ENCODE measurements at regions not wholly inside any gene's neighbourhood (a gene's known extent, or its start where the extent isn't known, plus 50 kb on each side); places are given as distances from the start of the nearest gene placed in this dataset.

DNA sequence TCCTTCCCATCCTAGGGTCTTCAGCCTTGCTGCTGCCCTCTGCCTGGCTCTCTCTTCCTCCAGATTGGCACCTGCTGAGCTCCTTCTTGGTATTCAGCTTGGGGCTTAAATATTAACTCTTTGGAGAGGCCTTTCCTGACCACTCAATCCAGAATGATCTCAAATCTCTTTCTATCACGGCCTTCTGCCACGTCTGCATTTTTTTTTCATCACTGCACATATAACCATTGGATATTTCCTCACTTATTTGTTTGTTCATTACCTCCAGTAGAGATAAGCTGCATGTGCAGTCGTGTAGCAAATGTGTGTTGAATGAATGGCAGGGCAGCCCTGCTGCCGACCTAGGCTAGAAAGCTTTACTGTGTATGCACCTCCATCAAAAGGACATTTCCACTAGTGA is 51.6 kb upstream of the MPP7 start:
- Histone ChIP-seq H3K4me3 (ENCODE audit: low read depth, low read length) (no peak overlapping the region), H3K4me1 (ENCODE audit: control insufficient read depth, insufficient read depth, low read length) (no peaks in the 10 kb centered on the region), H3K36me3 (ENCODE audit: control insufficient read depth in 2 of 2, insufficient read depth in 1 of 2, low read length in 2 of 2) (no peaks in the 10 kb centered on the region), H3K27ac (ENCODE audit: extremely low read depth, low read depth, low read length) (no peak overlapping the region), H3K9me3 (ENCODE audit: control insufficient read depth, insufficient read depth, low read depth, low read length) (no peaks in the 10 kb centered on the region)
- POLR2A ChIA-PET = no interaction called here
- CTCF ChIA-PET = interaction anchor here (1.0 kb wide), 1 partner anchor 33 kb away, joined by 5 read pairs; no protein-coding TSS in a partner anchor
- TF ChIP-seq SETDB1 (IDR thresholded peaks at IDR 0.05; ENCODE audit: insufficient read length, low read length) = no peak
- TF ChIP-seq ZNF426 (tag by site-specific recombination; IDR thresholded peaks at IDR 0.05) = no peak
- TF ChIP-seq, protein P1, sequence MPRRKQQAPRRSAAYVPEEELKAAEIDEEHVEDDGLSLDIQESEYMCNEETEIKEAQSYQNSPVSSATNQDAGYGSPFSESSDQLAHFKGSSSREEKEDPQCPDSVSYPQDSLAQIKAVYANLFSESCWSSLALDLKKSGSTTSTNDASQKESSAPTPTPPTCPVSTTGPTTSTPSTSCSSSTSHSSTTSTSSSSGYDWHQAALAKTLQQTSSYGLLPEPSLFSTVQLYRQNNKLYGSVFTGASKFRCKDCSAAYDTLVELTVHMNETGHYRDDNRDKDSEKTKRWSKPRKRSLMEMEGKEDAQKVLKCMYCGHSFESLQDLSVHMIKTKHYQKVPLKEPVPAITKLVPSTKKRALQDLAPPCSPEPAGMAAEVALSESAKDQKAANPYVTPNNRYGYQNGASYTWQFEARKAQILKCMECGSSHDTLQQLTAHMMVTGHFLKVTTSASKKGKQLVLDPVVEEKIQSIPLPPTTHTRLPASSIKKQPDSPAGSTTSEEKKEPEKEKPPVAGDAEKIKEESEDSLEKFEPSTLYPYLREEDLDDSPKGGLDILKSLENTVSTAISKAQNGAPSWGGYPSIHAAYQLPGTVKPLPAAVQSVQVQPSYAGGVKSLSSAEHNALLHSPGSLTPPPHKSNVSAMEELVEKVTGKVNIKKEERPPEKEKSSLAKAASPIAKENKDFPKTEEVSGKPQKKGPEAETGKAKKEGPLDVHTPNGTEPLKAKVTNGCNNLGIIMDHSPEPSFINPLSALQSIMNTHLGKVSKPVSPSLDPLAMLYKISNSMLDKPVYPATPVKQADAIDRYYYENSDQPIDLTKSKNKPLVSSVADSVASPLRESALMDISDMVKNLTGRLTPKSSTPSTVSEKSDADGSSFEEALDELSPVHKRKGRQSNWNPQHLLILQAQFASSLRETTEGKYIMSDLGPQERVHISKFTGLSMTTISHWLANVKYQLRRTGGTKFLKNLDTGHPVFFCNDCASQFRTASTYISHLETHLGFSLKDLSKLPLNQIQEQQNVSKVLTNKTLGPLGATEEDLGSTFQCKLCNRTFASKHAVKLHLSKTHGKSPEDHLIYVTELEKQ (tag by site-specific recombination; IDR thresholded peaks at IDR 0.05; ENCODE audit: borderline replicate concordance) = no peak
- no peak for TF ChIP-seq SP3 (tag by site-specific recombination; IDR thresholded peaks at IDR 0.05)
- TF ChIP-seq FEZF1 (tag by site-specific recombination; IDR thresholded peaks at IDR 0.05) = no peak
- TF ChIP-seq ZNF391 (tag by site-specific recombination; IDR thresholded peaks at IDR 0.05; ENCODE audit: borderline replicate concordance, low read depth) = no peak
- no peak for TF ChIP-seq ZNF654 (tag by site-specific recombination; IDR thresholded peaks at IDR 0.05; ENCODE audit: low read depth)
- TF ChIP-seq ZBTB17 (tag by site-specific recombination; IDR thresholded peaks at IDR 0.05) = no peak
- no peak for TF ChIP-seq MEIS1 (CRISPR knock-in tag; IDR thresholded peaks at IDR 0.05; ENCODE audit: borderline replicate concordance)
- no peak for TF ChIP-seq KLF8 (tag by site-specific recombination; IDR thresholded peaks at IDR 0.05)
- TF ChIP-seq ZNF394 (tag by site-specific recombination; IDR thresholded peaks at IDR 0.05; ENCODE audit: borderline replicate concordance) = no peak
- no peak for TF ChIP-seq ZNF707 (tag by site-specific recombination; IDR thresholded peaks at IDR 0.05)
- TF ChIP-seq ZNF350 (tag by site-specific recombination; IDR thresholded peaks at IDR 0.05) = no peak
- TF ChIP-seq, protein P2, sequence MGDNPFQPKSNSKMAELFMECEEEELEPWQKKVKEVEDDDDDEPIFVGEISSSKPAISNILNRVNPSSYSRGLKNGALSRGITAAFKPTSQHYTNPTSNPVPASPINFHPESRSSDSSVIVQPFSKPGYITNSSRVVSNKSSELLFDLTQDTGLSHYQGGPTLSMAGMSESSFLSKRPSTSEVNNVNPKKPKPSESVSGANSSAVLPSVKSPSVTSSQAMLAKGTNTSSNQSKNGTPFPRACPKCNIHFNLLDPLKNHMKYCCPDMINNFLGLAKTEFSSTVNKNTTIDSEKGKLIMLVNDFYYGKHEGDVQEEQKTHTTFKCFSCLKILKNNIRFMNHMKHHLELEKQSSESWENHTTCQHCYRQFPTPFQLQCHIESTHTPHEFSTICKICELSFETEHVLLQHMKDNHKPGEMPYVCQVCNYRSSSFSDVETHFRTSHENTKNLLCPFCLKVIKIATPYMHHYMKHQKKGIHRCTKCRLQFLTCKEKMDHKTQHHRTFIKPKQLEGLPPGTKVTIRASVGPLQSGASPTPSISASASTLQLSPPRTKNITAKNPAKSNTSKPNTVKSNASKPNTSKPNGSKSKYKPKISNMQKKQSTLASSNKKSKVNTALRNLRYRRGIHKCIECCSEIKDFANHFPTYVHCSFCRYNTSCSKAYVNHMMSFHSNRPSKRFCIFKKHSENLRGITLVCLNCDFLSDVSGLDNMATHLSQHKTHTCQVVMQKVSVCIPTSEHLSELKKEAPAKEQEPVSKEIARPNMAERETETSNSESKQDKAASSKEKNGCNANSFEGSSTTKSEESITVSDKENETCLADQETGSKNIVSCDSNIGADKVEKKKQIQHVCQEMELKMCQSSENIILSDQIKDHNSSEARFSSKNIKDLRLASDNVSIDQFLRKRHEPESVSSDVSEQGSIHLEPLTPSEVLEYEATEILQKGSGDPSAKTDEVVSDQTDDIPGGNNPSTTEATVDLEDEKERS (tag by site-specific recombination; IDR thresholded peaks at IDR 0.05) = no peak
- TF ChIP-seq MYNN (tag by site-specific recombination; IDR thresholded peaks at IDR 0.05; ENCODE audit: borderline replicate concordance) = no peak
- TF ChIP-seq, protein P3, sequence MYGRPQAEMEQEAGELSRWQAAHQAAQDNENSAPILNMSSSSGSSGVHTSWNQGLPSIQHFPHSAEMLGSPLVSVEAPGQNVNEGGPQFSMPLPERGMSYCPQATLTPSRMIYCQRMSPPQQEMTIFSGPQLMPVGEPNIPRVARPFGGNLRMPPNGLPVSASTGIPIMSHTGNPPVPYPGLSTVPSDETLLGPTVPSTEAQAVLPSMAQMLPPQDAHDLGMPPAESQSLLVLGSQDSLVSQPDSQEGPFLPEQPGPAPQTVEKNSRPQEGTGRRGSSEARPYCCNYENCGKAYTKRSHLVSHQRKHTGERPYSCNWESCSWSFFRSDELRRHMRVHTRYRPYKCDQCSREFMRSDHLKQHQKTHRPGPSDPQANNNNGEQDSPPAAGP (tag by site-specific recombination; IDR thresholded peaks at IDR 0.05) = no peak
- TF ChIP-seq, protein P4, sequence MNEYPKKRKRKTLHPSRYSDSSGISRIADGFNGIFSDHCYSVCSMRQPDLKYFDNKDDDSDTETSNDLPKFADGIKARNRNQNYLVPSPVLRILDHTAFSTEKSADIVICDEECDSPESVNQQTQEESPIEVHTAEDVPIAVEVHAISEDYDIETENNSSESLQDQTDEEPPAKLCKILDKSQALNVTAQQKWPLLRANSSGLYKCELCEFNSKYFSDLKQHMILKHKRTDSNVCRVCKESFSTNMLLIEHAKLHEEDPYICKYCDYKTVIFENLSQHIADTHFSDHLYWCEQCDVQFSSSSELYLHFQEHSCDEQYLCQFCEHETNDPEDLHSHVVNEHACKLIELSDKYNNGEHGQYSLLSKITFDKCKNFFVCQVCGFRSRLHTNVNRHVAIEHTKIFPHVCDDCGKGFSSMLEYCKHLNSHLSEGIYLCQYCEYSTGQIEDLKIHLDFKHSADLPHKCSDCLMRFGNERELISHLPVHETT (tag by site-specific recombination; IDR thresholded peaks at IDR 0.05) = no peak
- no peak for TF ChIP-seq ZNF677 (tag by site-specific recombination; IDR thresholded peaks at IDR 0.05)
- no peak for TF ChIP-seq ZNF112 (tag by site-specific recombination; IDR thresholded peaks at IDR 0.05)

All from HEK293 (cell line).